H1 (cell line): ENCODE measurements at regions not wholly inside any gene's neighbourhood (a gene's known extent, or its start where the extent isn't known, plus 50 kb on each side); places are given as distances from the start of the nearest gene placed in this dataset.

ENCODE experiments used
- CTCF ChIA-PET: fragments of 300-600 bp; sonication (Branson Sonifier 250); formaldehyde crosslinking; loops from one replicate; lab custom pipeline; 2021; ENCODE audit not compliant: partially characterized antibody; lab: Charles Lee
- POLR2A ChIA-PET: fragments of 300-600 bp; sonication (Branson Sonifier 250); formaldehyde crosslinking; loops from one replicate; lab custom pipeline; 2021; ENCODE audit warnings: inconsistent platforms; ENCODE audit not compliant: partially characterized antibody; lab: Charles Lee
- DNase-seq, 2 experiments: peaks; one replicate each; pipeline versions ENCODE4 v3.0.0 to v3.0.0-alpha.2; 2010 to 2022; ENCODE audit warnings: low spot score in 2 of 2, low read depth in 1 of 2, mixed read lengths in 1 of 2
- FAIRE-seq: peaks from 2 replicates; lab custom pipeline; 2011; peaks lifted over from hg19 to GRCh38; lab: Jason Lieb, UNC
- H2AFZ ChIP-seq: 2 replicates; pipeline ENCODE4 v1.8.1; 2012; ENCODE audit warnings: low read length, inconsistent platforms
- H2AK5ac ChIP-seq: 2 replicates; pipeline ENCODE4 v1.6.1; 2013; ENCODE audit warnings: low read depth, low read length
- H2BK120ac ChIP-seq: replicated peaks from 2 replicates; pipeline ENCODE3; 2013; ENCODE audit warnings: low read depth, low read length, inconsistent platforms
- H2BK12ac ChIP-seq: 2 replicates; pipeline ENCODE4 v1.6.1; 2013; ENCODE audit warnings: low read depth, low read length
- H2BK15ac ChIP-seq: 2 replicates; pipeline ENCODE4 v1.6.1; 2013; ENCODE audit warnings: low read length
- H2BK20ac ChIP-seq: 2 replicates; pipeline ENCODE4 v1.6.1; 2013; ENCODE audit warnings: low read length
- H2BK5ac ChIP-seq: 2 replicates; pipeline ENCODE4 v1.6.1; 2013; ENCODE audit warnings: low read depth, low read length
- H3K14ac ChIP-seq: 2 replicates; pipeline ENCODE4 v1.6.1; 2013; ENCODE audit warnings: inconsistent platforms; ENCODE audit not compliant: insufficient read length
- H3K18ac ChIP-seq: 2 replicates; pipeline ENCODE4 v1.6.1; 2013; ENCODE audit warnings: low read length; ENCODE audit errors: extremely low read depth
- H3K23ac ChIP-seq: 2 replicates; pipeline ENCODE4 v1.6.1; 2013; ENCODE audit warnings: inconsistent platforms; ENCODE audit not compliant: insufficient read length
- H3K23me2 ChIP-seq: 2 replicates; pipeline ENCODE4 v1.6.1; 2013; ENCODE audit warnings: low read depth, low read length
- H3K27ac ChIP-seq: 2 replicates; pipeline ENCODE4 v1.6.1; 2011; ENCODE audit warnings: low read depth, low read length, inconsistent platforms
- H3K27me3 ChIP-seq, 4 experiments: replicated peaks in 1 of 4; 1 replicate in 1 of 4; 2 replicates in 3 of 4; pipeline versions ENCODE4 v1.6.1 to v1.8.1; 2011 to 2013; ENCODE audit warnings: low read length in 3 of 4, mild to moderate bottlenecking in 3 of 4, inconsistent platforms in 2 of 4, mixed read lengths in 2 of 4, moderate library complexity in 1 of 4; ENCODE audit not compliant: control insufficient read depth in 3 of 4, insufficient read depth in 3 of 4; ENCODE audit errors: extremely low read depth in 1 of 4
- H3K36me3 ChIP-seq, 4 experiments: 2 replicates each; pipeline versions ENCODE4 v1.6.1 to v1.8.1; 2011 to 2013; ENCODE audit warnings: mild to moderate bottlenecking in 4 of 4, low read length in 3 of 4, moderate library complexity in 2 of 4, control low read depth in 1 of 4, inconsistent platforms in 1 of 4; ENCODE audit not compliant: insufficient read depth in 4 of 4, control insufficient read depth in 2 of 4
- H3K4ac ChIP-seq: replicated peaks from 2 replicates; pipeline ENCODE3; 2013; ENCODE audit warnings: low read length, low read depth, mixed read lengths, inconsistent platforms; ENCODE audit not compliant: insufficient read length
- H3K4me1 ChIP-seq, 4 experiments: replicated peaks in 1 of 4; 1 replicate in 1 of 4; 2 replicates in 3 of 4; pipeline versions ENCODE4 v1.6.1 to v1.8.1; 2011 to 2013; ENCODE audit warnings: low read length in 3 of 4, inconsistent platforms in 2 of 4, mixed read lengths in 1 of 4; ENCODE audit not compliant: insufficient read depth in 4 of 4, control insufficient read depth in 3 of 4
- H3K4me2 ChIP-seq, 2 experiments: 2 replicates each; pipeline versions ENCODE4 v1.6.1 to v1.8.1; 2011 to 2013; ENCODE audit warnings: low read depth in 2 of 2, low read length in 2 of 2, control low read depth in 1 of 2, inconsistent platforms in 1 of 2, mild to moderate bottlenecking in 1 of 2; ENCODE audit not compliant: insufficient read depth in 1 of 2
- H3K4me3 ChIP-seq, 4 experiments: fragments of 200-600, 300-600 bp in 1 of 4; sonication (generic), shearing (Covaris generic), sonication (Bioruptor Twin) in 1 of 4; 2 replicates each; pipeline versions ENCODE4 v1.5.1 to v1.8.1; 2011 to 2016; ENCODE audit warnings: low read length in 4 of 4, low read depth in 3 of 4, control low read depth in 2 of 4, inconsistent platforms in 2 of 4, mild to moderate bottlenecking in 2 of 4, mixed read lengths in 1 of 4, moderate library complexity in 1 of 4; ENCODE audit not compliant: insufficient read depth in 2 of 4; ENCODE audit errors: extremely low read depth in 1 of 4
- H3K56ac ChIP-seq: replicated peaks from 2 replicates; pipeline ENCODE3; 2013; ENCODE audit warnings: low read depth, mild to moderate bottlenecking, mixed read lengths, low read length, inconsistent platforms; ENCODE audit not compliant: insufficient read length
- H3K79me1 ChIP-seq: 2 replicates; pipeline ENCODE4 v1.6.1; 2013; ENCODE audit warnings: low read depth, low read length, control low read depth
- H3K79me2 ChIP-seq, 2 experiments: 2 replicates each; pipeline versions ENCODE4 v1.6.1 to v1.8.1; 2012 to 2013; ENCODE audit warnings: low read length in 2 of 2, mild to moderate bottlenecking in 2 of 2, inconsistent platforms in 1 of 2; ENCODE audit not compliant: insufficient read depth in 2 of 2, control insufficient read depth in 1 of 2
- H3K9ac ChIP-seq, 4 experiments: replicated peaks in 1 of 4; 1 replicate in 1 of 4; 2 replicates in 3 of 4; pipeline versions ENCODE4 v1.6.1 to v1.8.1; 2011 to 2013; ENCODE audit warnings: low read depth in 3 of 4, low read length in 3 of 4, control low read depth in 2 of 4, mild to moderate bottlenecking in 2 of 4, moderate library complexity in 2 of 4, inconsistent platforms in 1 of 4; ENCODE audit errors: extremely low read depth in 1 of 4
- H3K9me3 ChIP-seq, 2 experiments: 2 replicates each; pipeline versions ENCODE4 v1.6.1 to v1.8.1; 2012 to 2013; ENCODE audit warnings: mild to moderate bottlenecking in 2 of 2, moderate library complexity in 2 of 2, control low read depth in 1 of 2, inconsistent platforms in 1 of 2, low read depth in 1 of 2, low read length in 1 of 2, mixed read lengths in 1 of 2; ENCODE audit not compliant: insufficient read depth in 2 of 2
- H4K20me1 ChIP-seq, 2 experiments: replicated peaks in 1 of 2; 2 replicates each; pipeline versions ENCODE3 to v1.8.1; 2011 to 2013; ENCODE audit warnings: inconsistent platforms in 2 of 2, low read length in 2 of 2, mild to moderate bottlenecking in 1 of 2; ENCODE audit not compliant: insufficient read depth in 2 of 2, control insufficient read depth in 1 of 2
- H4K5ac ChIP-seq: 2 replicates; pipeline ENCODE4 v1.6.1; 2013; ENCODE audit warnings: low read length, low read depth, mixed read lengths, inconsistent platforms; ENCODE audit not compliant: insufficient read length
- H4K8ac ChIP-seq: 2 replicates; pipeline ENCODE4 v1.8.0; 2013; ENCODE audit warnings: mild to moderate bottlenecking, moderate library complexity, low read length, inconsistent platforms; ENCODE audit not compliant: insufficient read depth; ENCODE audit errors: extremely low read depth
- H4K91ac ChIP-seq: replicated peaks from 2 replicates; pipeline ENCODE3; 2013; ENCODE audit warnings: low read length, mixed read lengths, inconsistent platforms; ENCODE audit not compliant: insufficient read length
- EZH2 ChIP-seq: fragments of 200-600 bp; sonication (generic); IDR thresholded peaks from 2 replicates; pipeline ENCODE4 v1.7.1; 2012; ENCODE audit warnings: low read depth, mild to moderate bottlenecking, moderate library complexity, low read length, inconsistent platforms; ENCODE audit not compliant: severe bottlenecking
- FOSL1 ChIP-seq: IDR thresholded peaks from 2 replicates; pipeline ENCODE4 v1.6.1; 2011; ENCODE audit warnings: mild to moderate bottlenecking, low read depth, low read length, moderate library complexity; ENCODE audit not compliant: insufficient read depth
- WGBS, 2 experiments: shearing (Covaris generic) in 1 of 2; methylation state at CpG; one replicate each; pipeline versions ENCODE4 v1.1.6 to v1.1.7; 2013 to 2015; ENCODE audit warnings: low lambda C conversion rate in 2 of 2, mixed read lengths in 2 of 2, inconsistent platforms in 1 of 2, low coverage in 1 of 2, missing lambda C conversion rate in 1 of 2; ENCODE audit not compliant: insufficient replicate concordance in 2 of 2, insufficient coverage in 1 of 2, insufficient read length in 1 of 2; ENCODE audit errors: extremely low coverage in 1 of 2, missing lambda C conversion rate in 1 of 2; 5-methylcytosine and 5-hydroxymethylcytosine counted together
- TF ChIP-seq, protein P1 (sequence below): IDR thresholded peaks from 2 replicates; pipeline ENCODE4 v1.6.1; 2012; ENCODE audit warnings: inconsistent platforms
- TF ChIP-seq, protein P2 (sequence below), 3 experiments: IDR thresholded peaks; 1 replicate in 2 of 3; 2 replicates in 1 of 3; pipeline versions ENCODE4 v1.5.1 to v1.6.1; 2011; ENCODE audit warnings: low read length in 3 of 3, mild to moderate bottlenecking in 3 of 3, inconsistent platforms in 2 of 3, low read depth in 1 of 3, moderate library complexity in 1 of 3; ENCODE audit not compliant: insufficient read depth in 1 of 3; ENCODE audit errors: control extremely low read depth in 1 of 3

DNA sequence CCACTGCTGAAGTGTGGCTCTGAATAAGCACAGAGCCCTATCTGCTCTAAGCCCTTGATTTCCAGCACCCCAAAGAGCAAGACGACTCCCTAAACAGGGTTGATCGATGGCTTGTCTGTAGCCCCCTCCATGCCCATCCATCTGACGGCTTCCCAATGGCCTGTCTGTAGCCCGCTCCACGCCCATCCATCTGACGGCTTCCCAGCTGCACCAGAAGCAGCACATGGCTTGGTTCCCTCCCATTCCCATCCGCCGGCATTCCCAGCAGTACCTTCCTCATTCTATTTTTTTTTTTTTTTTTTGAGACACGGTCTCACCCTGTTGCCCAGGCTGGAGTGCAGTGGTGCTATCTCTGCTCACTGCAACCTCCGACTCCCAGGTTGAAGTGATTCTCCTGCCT lies 64.5 kb downstream of the RBFOX3 start:
- H2BK120ac ChIP-seq, result no peak overlapping the region
- WGBS, 2 experiments, result 88% methylated on average over 6 of the region's 10 CpGs; no CpG with 5 or more reads in 1 of the 2 experiments

More for the DNA sequence above, 64.5 kb downstream of the RBFOX3 start:
- no peak overlapping the region for H3K56ac ChIP-seq
- no peak overlapping the region for H3K18ac ChIP-seq
- no peaks in the 10 kb centered on the region for H3K36me3 ChIP-seq
- no peak overlapping the region for H4K91ac ChIP-seq
- no peaks in the 10 kb centered on the region for H3K79me1 ChIP-seq
- DNase-seq, result no peak
- no peak overlapping the region for H3K4ac ChIP-seq
- H3K23ac ChIP-seq, result no peak overlapping the region
- H3K14ac ChIP-seq, result no peak overlapping the region
- no peaks in the 10 kb centered on the region for H4K20me1 ChIP-seq
- H2AK5ac ChIP-seq, result no peak overlapping the region
- TF ChIP-seq, protein P1, sequence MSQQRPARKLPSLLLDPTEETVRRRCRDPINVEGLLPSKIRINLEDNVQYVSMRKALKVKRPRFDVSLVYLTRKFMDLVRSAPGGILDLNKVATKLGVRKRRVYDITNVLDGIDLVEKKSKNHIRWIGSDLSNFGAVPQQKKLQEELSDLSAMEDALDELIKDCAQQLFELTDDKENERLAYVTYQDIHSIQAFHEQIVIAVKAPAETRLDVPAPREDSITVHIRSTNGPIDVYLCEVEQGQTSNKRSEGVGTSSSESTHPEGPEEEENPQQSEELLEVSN, result 0 out of 2 replicates have a peak, but pooled peaks have one; percentile 26
- TF ChIP-seq, protein P2, sequence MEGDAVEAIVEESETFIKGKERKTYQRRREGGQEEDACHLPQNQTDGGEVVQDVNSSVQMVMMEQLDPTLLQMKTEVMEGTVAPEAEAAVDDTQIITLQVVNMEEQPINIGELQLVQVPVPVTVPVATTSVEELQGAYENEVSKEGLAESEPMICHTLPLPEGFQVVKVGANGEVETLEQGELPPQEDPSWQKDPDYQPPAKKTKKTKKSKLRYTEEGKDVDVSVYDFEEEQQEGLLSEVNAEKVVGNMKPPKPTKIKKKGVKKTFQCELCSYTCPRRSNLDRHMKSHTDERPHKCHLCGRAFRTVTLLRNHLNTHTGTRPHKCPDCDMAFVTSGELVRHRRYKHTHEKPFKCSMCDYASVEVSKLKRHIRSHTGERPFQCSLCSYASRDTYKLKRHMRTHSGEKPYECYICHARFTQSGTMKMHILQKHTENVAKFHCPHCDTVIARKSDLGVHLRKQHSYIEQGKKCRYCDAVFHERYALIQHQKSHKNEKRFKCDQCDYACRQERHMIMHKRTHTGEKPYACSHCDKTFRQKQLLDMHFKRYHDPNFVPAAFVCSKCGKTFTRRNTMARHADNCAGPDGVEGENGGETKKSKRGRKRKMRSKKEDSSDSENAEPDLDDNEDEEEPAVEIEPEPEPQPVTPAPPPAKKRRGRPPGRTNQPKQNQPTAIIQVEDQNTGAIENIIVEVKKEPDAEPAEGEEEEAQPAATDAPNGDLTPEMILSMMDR (IDR thresholded peaks at IDR 0.05; ENCODE audit: control extremely low read depth in 1 of 3, insufficient read depth in 1 of 3, low read depth in 1 of 3, low read length in 3 of 3), result no peak
- TF ChIP-seq FOSL1 (no peak), EZH2 (no peak)
- no peak overlapping the region for H2BK5ac ChIP-seq
- H3K4me2 ChIP-seq, result no peak overlapping the region
- no peak overlapping the region for H2BK20ac ChIP-seq
- FAIRE-seq, result no peak
- H2BK15ac ChIP-seq, result no peak overlapping the region
- H3K9ac ChIP-seq, result no peak overlapping the region
- ChIA-PET CTCF (interaction anchor here (1.1 kb wide), 1 partner anchor 66 kb away, joined by 6 read pairs; no protein-coding TSS in a partner anchor), POLR2A (no interaction called here)
- no peak overlapping the region for H3K4me3 ChIP-seq
- no peak overlapping the region for H4K5ac ChIP-seq
- no peak overlapping the region for H2BK12ac ChIP-seq
- no peaks in the 10 kb centered on the region for H3K9me3 ChIP-seq
- H3K4me1 ChIP-seq, result peaks cover 0 to 10% (median 4%) of the 10 kb centered on the region in 4 experiments; a peak in 6 of 7 replicates
- no peaks in the 10 kb centered on the region for H3K27me3 ChIP-seq
- peaks cover 5% of the 10 kb centered on the region; the same call in 1 of the 2 replicates for H3K23me2 ChIP-seq
- H2AFZ ChIP-seq, result no peak overlapping the region
- no peak overlapping the region; the same call in 1 of the 2 replicates for H4K8ac ChIP-seq
- no peaks in the 10 kb centered on the region for H3K79me2 ChIP-seq
- H3K27ac ChIP-seq, result no peak overlapping the region
